GM21786 (cell line): ENCODE measurements at regions not wholly inside any gene's neighbourhood (a gene's known extent, or its start where the extent isn't known, plus 50 kb on each side); places are given as distances from the start of the nearest gene placed in this dataset.
A peak's percentile ranks its signal among the peaks of the same experiment; 100 is the strongest.
"Not testable (repeated sequence)": the region's sequence is repeated elsewhere in the genome, so short reads cannot be mapped to it uniquely, and the experiment has no call there.

Source experiments
- ATAC-seq: cut with Tn5 transposase; IDR thresholded peaks from one replicate; pipeline ENCODE4 v1.9.1; 2021; ENCODE audit not compliant: unreplicated experiment

- ATAC-seq, result no peak
These were observed 309.5 kb upstream of the PODXL start for GRCh38 chr7:131865911-131866310.

GRCh38 chr7:131861620-131862346, 305.4 kb upstream of the PODXL start:
- ATAC-seq, result no peak

GRCh38 chr7:131859147-131859821, 302.9 kb upstream of the PODXL start:
- ATAC-seq, result peak; percentile 82

DNA sequence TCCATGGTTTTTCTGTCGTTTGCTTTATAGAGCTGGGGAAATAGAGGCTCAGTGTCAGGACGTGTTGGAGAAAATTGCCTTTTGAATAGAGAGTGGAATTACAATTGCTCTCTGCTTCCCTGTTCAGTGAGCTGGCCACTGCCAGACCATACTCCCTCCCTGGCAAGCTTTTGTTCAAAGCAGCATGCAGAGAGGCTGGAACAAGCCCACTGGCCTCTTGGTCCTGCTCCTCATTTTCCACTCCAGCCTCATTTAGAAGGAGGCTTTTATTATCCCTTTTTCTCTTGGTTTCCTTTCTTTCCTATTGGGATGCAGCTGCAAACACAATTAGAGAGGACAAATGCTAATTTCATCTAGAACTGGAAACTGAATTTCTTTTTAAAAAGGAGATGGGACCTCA, 302.2 kb upstream of the PODXL start:
- ATAC-seq, result no peak

DNA sequence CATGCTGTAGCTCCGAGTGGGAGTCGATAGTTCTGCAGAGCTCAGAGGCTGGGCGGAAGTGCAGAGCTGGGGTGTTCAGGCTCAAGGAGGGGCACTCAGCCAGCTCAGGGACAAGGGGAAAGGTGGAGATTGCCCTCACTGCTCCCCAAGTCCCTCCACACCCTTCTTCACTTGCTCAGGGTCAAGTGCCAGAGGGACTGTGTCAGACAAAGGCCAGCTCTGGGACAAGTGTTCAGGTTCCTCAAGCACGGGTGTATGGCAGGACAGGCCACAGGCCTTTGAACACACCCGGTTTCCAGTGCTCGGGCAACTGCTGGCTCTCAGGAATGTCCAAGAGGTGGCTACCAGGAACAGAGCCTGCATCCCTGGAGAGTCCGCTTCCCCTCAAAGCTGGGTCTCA, 293.0 kb upstream of the PODXL start:
- ATAC-seq, result no peak

DNA sequence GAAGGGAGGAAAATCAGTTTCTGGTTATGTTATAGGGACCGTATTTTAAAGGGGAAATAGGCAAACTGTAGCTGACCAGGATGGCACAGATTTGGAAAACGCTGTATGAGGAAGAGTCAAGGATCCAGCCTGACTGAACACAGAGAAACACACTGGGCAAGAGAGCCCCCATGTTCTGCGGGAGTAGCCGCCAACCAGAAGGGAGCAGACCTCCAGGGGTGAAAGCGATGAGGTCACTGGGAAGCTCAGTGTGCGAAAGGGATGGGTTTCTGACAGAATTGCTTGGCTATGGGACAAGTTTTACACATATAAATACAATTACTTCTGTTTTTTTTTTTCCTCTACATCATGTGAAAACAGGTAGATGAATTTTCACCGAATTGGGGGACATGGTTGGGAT, 291.6 kb upstream of the PODXL start:
- ATAC-seq, result no peak

- ATAC-seq, result no peak
These were observed 289.3 kb upstream of the PODXL start for GRCh38 chr7:131845573-131846314.

- ATAC-seq, result no peak
These were observed 287.9 kb upstream of the PODXL start for GRCh38 chr7:131844369-131844768.

GRCh38 chr7:131843898-131844331, 287.5 kb upstream of the PODXL start:
- ATAC-seq, result no peak

DNA sequence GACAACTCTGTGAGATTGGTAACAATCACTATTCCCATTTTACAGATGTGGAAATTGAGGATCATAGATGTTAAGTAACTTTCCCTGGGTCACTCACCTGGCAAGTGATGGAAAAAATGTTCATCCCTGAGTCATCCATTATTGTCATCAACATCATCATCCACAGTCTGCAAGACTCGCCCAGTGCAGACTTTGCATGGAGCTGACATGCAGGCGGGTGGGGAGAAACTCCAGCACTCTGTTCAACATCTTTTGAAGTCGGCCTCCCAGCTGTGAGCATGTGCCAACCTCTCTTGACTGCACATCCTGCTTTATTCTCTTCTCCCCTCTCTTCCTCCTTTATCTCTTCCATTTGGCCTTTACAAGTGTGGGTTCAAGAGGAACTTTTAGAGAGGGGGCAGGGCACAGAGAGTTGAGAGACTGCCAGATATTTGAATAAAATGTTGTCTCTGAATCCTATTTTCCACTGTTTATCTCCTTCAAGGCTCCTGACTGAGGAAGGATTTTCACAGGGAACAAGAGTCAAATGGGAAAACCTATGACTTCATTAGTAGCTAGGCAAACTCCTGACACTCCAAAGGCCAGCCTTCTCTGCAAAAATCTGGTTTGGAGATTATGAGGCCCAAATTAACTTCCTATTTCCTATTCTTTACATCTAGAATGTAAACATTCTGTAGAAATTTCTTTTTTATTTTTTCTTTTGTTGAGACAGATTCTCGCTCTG, 283.7 kb upstream of the PODXL start:
- no peak for ATAC-seq

GRCh38 chr7:131836733-131837132, 280.3 kb upstream of the PODXL start:
- ATAC-seq, result no peak

DNA sequence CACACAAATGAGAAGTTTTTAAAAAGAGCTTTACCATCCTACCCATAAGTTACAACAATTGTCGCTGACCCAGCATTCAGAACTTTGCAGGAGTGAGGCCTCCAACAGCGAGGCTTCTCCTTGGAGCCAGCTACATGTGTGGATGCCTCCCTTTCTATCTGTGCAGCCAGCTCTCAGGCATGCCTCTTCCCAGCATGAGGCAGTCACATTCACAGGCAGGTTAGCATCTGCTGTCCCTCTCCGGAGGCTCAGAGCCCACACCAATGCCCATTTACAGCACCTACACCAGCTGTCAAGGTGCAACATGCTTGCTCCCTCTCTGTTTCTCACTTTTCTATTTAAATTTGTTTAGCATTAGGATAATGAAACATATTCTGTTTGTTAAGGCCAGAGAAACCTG, 278.7 kb upstream of the PODXL start:
- no peak for ATAC-seq

GRCh38 chr7:131830681-131831080, 274.3 kb upstream of the PODXL start:
- no peak for ATAC-seq

DNA sequence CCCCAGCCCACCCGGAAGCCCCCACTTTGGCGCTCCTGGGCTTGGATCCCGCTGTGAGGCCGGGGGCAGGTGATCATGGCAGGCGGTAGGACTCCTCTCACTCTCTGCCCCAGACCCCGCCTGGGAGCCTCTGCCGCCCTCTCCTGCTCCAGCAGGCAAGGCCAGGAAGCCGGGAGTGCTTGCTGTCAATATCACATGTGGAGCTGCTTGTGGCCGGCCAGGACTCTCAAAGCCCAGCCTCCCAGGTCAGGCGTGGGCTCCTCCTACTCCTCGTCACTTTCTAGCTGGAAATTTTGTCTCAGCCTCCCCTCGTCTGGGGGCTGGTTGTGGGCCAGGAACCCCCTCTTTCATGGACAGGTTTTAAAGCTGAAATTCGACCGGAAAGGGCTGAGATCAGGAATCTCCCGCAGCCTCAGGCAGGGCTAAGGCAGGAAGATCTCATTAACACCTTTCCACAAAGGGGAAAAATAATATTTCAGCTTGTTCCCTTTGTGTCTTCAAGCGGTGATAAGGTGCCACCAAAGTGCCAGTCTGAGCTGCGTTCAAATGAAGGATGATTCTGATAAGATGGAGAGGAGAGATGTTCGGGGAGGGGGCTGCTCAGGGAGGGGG, 273.6 kb upstream of the PODXL start:
- no peak for ATAC-seq

DNA sequence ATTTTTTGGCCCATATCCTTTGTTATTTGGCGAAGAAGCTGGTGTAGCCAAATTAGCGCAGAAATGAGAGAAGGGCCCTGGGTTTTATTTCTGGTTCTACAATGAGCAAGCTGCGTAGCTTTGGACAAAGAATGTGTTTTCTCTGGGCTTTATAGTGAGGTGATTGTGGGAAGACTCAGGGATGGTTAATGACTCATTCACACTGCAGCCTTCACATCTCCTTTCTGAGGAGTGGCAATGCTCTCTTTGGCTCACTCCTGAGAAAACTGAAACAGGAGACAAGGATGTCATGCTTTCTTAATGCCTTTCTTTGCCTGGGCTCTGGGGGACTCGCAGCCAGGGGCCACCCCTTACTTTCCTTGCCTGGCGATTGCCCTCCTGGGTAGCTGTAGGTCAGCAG, 271.0 kb upstream of the PODXL start:
- no peak for ATAC-seq

DNA sequence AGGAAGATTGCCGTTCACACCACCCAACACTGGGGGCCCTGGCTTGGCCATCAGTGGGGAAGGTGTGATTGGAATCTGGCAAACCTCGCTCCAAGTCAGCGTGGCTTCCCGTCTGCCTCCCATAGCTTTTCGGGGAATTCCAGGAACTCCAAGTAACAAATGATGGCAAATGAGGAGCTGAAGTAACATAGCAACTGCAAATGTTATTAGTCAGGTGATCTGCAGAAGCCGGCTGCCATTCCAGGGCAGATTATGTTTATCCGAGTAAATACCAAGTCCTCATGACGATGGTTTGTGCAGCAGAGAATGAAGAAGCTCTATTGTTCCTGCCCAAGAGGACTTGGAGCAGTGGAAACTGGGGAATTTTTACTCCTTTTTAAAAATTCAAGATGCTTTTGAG, 270.5 kb upstream of the PODXL start:
- no peak for ATAC-seq

GRCh38 chr7:131823961-131824440, 267.6 kb upstream of the PODXL start:
- ATAC-seq, result not testable (repeated sequence)

- ATAC-seq, result no peak
These were observed 263.5 kb upstream of the PODXL start for GRCh38 chr7:131819891-131820290.

- no peak for ATAC-seq
These were observed 260.1 kb upstream of the PODXL start for GRCh38 chr7:131816391-131817007.

DNA sequence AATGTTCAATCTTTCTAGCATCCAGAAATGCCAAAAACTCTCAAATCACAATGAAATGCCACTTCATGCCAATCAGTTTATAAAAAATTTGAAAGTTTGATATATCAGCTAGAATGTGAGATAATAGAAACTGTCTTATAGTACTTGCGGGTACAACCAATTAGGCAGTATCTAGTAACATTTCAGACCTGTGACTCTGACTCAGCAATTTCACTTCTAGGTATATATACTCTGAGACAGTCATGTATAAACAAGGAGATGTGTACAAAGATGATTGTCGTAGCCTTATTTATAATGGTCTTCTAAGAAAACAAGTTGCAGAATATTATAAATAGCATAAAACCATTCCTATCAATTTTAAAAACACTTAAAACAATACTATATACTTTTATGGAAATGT, 252.3 kb upstream of the PODXL start:
- ATAC-seq, result no peak
